T-helper 1 cell treated with Interleukin-12 subunit alpha and Interleukin-12 subunit beta and Interleukin-4 antibody, amounts not matched to agents 30 μg/mL and 1 μg/mL, for 36 hours (primary cell): ENCODE measurements at regions not wholly inside any gene's neighbourhood (a gene's known extent, or its start where the extent isn't known, plus 50 kb on each side); places are given as distances from the start of the nearest gene placed in this dataset.

Experiments
- H3K27ac Mint-ChIP-seq: one replicate; pipeline ENCODE4 v1.8.0; 2021; ENCODE audit warnings: mild to moderate bottlenecking, mixed read lengths
- H3K27me3 Mint-ChIP-seq: one replicate; pipeline ENCODE4 v1.8.0; 2021; ENCODE audit warnings: low read depth, mixed read lengths
- H3K36me3 Mint-ChIP-seq: one replicate; pipeline ENCODE4 v1.8.0; 2021; ENCODE audit warnings: low read depth, mixed read lengths
- H3K4me1 Mint-ChIP-seq: one replicate; pipeline ENCODE4 v1.8.0; 2021; ENCODE audit warnings: low read depth, mixed read lengths
- H3K4me3 Mint-ChIP-seq: one replicate; pipeline ENCODE4 v1.8.0; 2021; ENCODE audit warnings: mild to moderate bottlenecking, moderate library complexity, mixed read lengths
- H3K9me3 Mint-ChIP-seq: one replicate; pipeline ENCODE4 v1.8.0; 2021; ENCODE audit warnings: mixed read lengths

GRCh38 chr19:29420065-29420464 lies 105.7 kb upstream of the VSTM2B start:
- Mint-ChIP-seq H3K27me3 (no peaks in the 10 kb centered on the region), H3K27ac (no peak overlapping the region), H3K4me1 (no peaks in the 10 kb centered on the region), H3K9me3 (no peaks in the 10 kb centered on the region), H3K4me3 (no peak overlapping the region), H3K36me3 (no peaks in the 10 kb centered on the region)

GRCh38 chr19:29420482-29421195 lies 105.2 kb upstream of the VSTM2B start:
- Mint-ChIP-seq H3K4me3 (no peak overlapping the region), H3K36me3 (no peaks in the 10 kb centered on the region), H3K9me3 (no peaks in the 10 kb centered on the region), H3K4me1 (no peaks in the 10 kb centered on the region), H3K27ac (no peak overlapping the region), H3K27me3 (no peaks in the 10 kb centered on the region)

- H3K9me3 Mint-ChIP-seq: no peaks in the 10 kb centered on the region
- H3K4me1 Mint-ChIP-seq: no peaks in the 10 kb centered on the region
- H3K36me3 Mint-ChIP-seq: no peaks in the 10 kb centered on the region
- H3K27me3 Mint-ChIP-seq: no peaks in the 10 kb centered on the region
- H3K27ac Mint-ChIP-seq: no peak overlapping the region
- H3K4me3 Mint-ChIP-seq: no peak overlapping the region
Observed at GRCh38 chr19:29421196-29421545, 104.6 kb upstream of the VSTM2B start.

- no peak overlapping the region for H3K4me3 Mint-ChIP-seq
- H3K27ac Mint-ChIP-seq: no peak overlapping the region
- H3K9me3 Mint-ChIP-seq: no peaks in the 10 kb centered on the region
Observed at GRCh38 chr19:29422047-29422446, 103.7 kb upstream of the VSTM2B start.

GRCh38 chr19:29422486-29423085 lies 103.2 kb upstream of the VSTM2B start:
- H3K36me3 Mint-ChIP-seq: no peaks in the 10 kb centered on the region
- H3K4me1 Mint-ChIP-seq: no peaks in the 10 kb centered on the region
- no peak overlapping the region for H3K27ac Mint-ChIP-seq
- H3K27me3 Mint-ChIP-seq: no peaks in the 10 kb centered on the region
- no peaks in the 10 kb centered on the region for H3K9me3 Mint-ChIP-seq
- H3K4me3 Mint-ChIP-seq: no peak overlapping the region

More at GRCh38 chr19:29422047-29422446, 103.7 kb upstream of the VSTM2B start:
- H3K4me1 Mint-ChIP-seq: no peaks in the 10 kb centered on the region
- no peaks in the 10 kb centered on the region for H3K27me3 Mint-ChIP-seq
- H3K36me3 Mint-ChIP-seq: no peaks in the 10 kb centered on the region

GRCh38 chr19:29428071-29428470 lies 97.7 kb upstream of the VSTM2B start:
- Mint-ChIP-seq H3K9me3 (no peaks in the 10 kb centered on the region), H3K4me1 (no peaks in the 10 kb centered on the region), H3K4me3 (no peak overlapping the region), H3K27ac (no peak overlapping the region), H3K27me3 (no peaks in the 10 kb centered on the region), H3K36me3 (no peaks in the 10 kb centered on the region)

- H3K36me3 Mint-ChIP-seq: no peaks in the 10 kb centered on the region
- no peaks in the 10 kb centered on the region for H3K9me3 Mint-ChIP-seq
- no peaks in the 10 kb centered on the region for H3K4me1 Mint-ChIP-seq
- no peak overlapping the region for H3K27ac Mint-ChIP-seq
- H3K27me3 Mint-ChIP-seq: no peaks in the 10 kb centered on the region
- H3K4me3 Mint-ChIP-seq: no peak overlapping the region
Observed at GRCh38 chr19:29429021-29429420, 96.8 kb upstream of the VSTM2B start.

GRCh38 chr19:29429581-29429980 lies 96.2 kb upstream of the VSTM2B start:
- Mint-ChIP-seq H3K36me3 (no peaks in the 10 kb centered on the region), H3K27ac (no peak overlapping the region), H3K4me1 (no peaks in the 10 kb centered on the region), H3K9me3 (no peaks in the 10 kb centered on the region), H3K4me3 (no peak overlapping the region), H3K27me3 (no peaks in the 10 kb centered on the region)

GRCh38 chr19:29431332-29431731 lies 94.5 kb upstream of the VSTM2B start:
- Mint-ChIP-seq H3K36me3 (no peaks in the 10 kb centered on the region), H3K27ac (no peak overlapping the region), H3K4me1 (no peaks in the 10 kb centered on the region), H3K4me3 (no peak overlapping the region), H3K27me3 (no peaks in the 10 kb centered on the region), H3K9me3 (no peaks in the 10 kb centered on the region)

GRCh38 chr19:29432677-29433076 lies 93.1 kb upstream of the VSTM2B start:
- Mint-ChIP-seq H3K9me3 (no peaks in the 10 kb centered on the region), H3K36me3 (no peaks in the 10 kb centered on the region), H3K27ac (no peak overlapping the region), H3K27me3 (no peaks in the 10 kb centered on the region), H3K4me1 (no peaks in the 10 kb centered on the region), H3K4me3 (no peak overlapping the region)

- no peaks in the 10 kb centered on the region for H3K4me1 Mint-ChIP-seq
- H3K27ac Mint-ChIP-seq: no peak overlapping the region
- H3K9me3 Mint-ChIP-seq: no peaks in the 10 kb centered on the region
- no peaks in the 10 kb centered on the region for H3K36me3 Mint-ChIP-seq
- H3K4me3 Mint-ChIP-seq: no peak overlapping the region
- no peaks in the 10 kb centered on the region for H3K27me3 Mint-ChIP-seq
Observed at GRCh38 chr19:29436591-29437103, 89.1 kb upstream of the VSTM2B start.

GRCh38 chr19:29439021-29439420 lies 86.8 kb upstream of the VSTM2B start:
- Mint-ChIP-seq H3K9me3 (no peaks in the 10 kb centered on the region), H3K4me1 (no peaks in the 10 kb centered on the region), H3K4me3 (no peak overlapping the region), H3K27ac (no peak overlapping the region), H3K36me3 (no peaks in the 10 kb centered on the region), H3K27me3 (no peaks in the 10 kb centered on the region)

- no peaks in the 10 kb centered on the region for H3K9me3 Mint-ChIP-seq
- H3K4me3 Mint-ChIP-seq: no peak overlapping the region
- H3K27ac Mint-ChIP-seq: no peak overlapping the region
- no peaks in the 10 kb centered on the region for H3K4me1 Mint-ChIP-seq
- H3K36me3 Mint-ChIP-seq: no peaks in the 10 kb centered on the region
- H3K27me3 Mint-ChIP-seq: no peaks in the 10 kb centered on the region
Observed at GRCh38 chr19:29439688-29440550, 85.9 kb upstream of the VSTM2B start.

GRCh38 chr19:29442094-29442493 lies 83.7 kb upstream of the VSTM2B start:
- H3K36me3 Mint-ChIP-seq: no peaks in the 10 kb centered on the region
- H3K4me3 Mint-ChIP-seq: no peak overlapping the region
- no peaks in the 10 kb centered on the region for H3K9me3 Mint-ChIP-seq
- no peaks in the 10 kb centered on the region for H3K27me3 Mint-ChIP-seq
- H3K4me1 Mint-ChIP-seq: no peaks in the 10 kb centered on the region
- no peak overlapping the region for H3K27ac Mint-ChIP-seq

GRCh38 chr19:29442910-29443309 lies 82.9 kb upstream of the VSTM2B start:
- no peaks in the 10 kb centered on the region for H3K27me3 Mint-ChIP-seq
- no peaks in the 10 kb centered on the region for H3K4me1 Mint-ChIP-seq
- no peaks in the 10 kb centered on the region for H3K36me3 Mint-ChIP-seq
- no peak overlapping the region for H3K27ac Mint-ChIP-seq
- no peaks in the 10 kb centered on the region for H3K9me3 Mint-ChIP-seq
- H3K4me3 Mint-ChIP-seq: no peak overlapping the region
